Panc1 (cell line): ENCODE measurements at regions not wholly inside any gene's neighbourhood (a gene's known extent, or its start where the extent isn't known, plus 50 kb on each side); places are given as distances from the start of the nearest gene placed in this dataset.

Source experiments
- ATAC-seq: fragments of 200-7000 bp; cut with Tn5 transposase; 2 replicates; pipeline ENCODE4 v1.9.1; 2020; ENCODE audit warnings: mild to moderate bottlenecking, moderate library complexity
- BruUV-seq: library from RNA; stranded (reverse); fragments of 400-500 nt; replicated peaks from 2 replicates; lab custom pipeline; 2021; lab: Mats Ljungman, UMichigan
- CTCF ChIA-PET: fragments of 300-600 bp; sonication (Branson Sonifier 250); formaldehyde crosslinking; loops from one replicate; lab custom pipeline; 2022; ENCODE audit warnings: antibody characterized with exemption; lab: Charles Lee
- POLR2A ChIA-PET: fragments of 300-600 bp; sonication (Branson Sonifier 250); formaldehyde crosslinking; loops from one replicate; lab custom pipeline; 2022; ENCODE audit warnings: antibody characterized with exemption; lab: Charles Lee
- DNase-seq: peaks from one replicate; pipeline ENCODE4 v3.0.0-alpha.2; 2010; ENCODE audit warnings: low read depth, low spot score
- H3K27ac ChIP-seq: 2 replicates; pipeline ENCODE4 v1.5.1; 2011; ENCODE audit warnings: mild to moderate bottlenecking, low read length, inconsistent platforms
- H3K27me3 ChIP-seq: fragments of 200-500 bp; sonication (Bioruptor generic); 2 replicates; pipeline ENCODE4 v1.6.0; 2014; ENCODE audit warnings: low read length, inconsistent platforms; ENCODE audit not compliant: control insufficient read depth, insufficient read depth
- H3K36me3 ChIP-seq: fragments of 200-500 bp; sonication (Bioruptor generic); 2 replicates; pipeline ENCODE4 v1.5.1; 2014; ENCODE audit warnings: inconsistent platforms, mild to moderate bottlenecking, low read length, moderate library complexity; ENCODE audit not compliant: control insufficient read depth, insufficient read depth
- H3K4me1 ChIP-seq: 2 replicates; pipeline ENCODE4 v1.5.1; 2011; ENCODE audit warnings: inconsistent platforms, mild to moderate bottlenecking, low read length, moderate library complexity; ENCODE audit not compliant: control insufficient read depth, insufficient read depth
- H3K4me3 ChIP-seq, 2 experiments: 2 replicates each; pipeline ENCODE4 v1.5.1; 2011 to 2012; ENCODE audit warnings: low read depth in 2 of 2, low read length in 2 of 2, mild to moderate bottlenecking in 2 of 2, inconsistent platforms in 1 of 2, moderate library complexity in 1 of 2
- H3K9me3 ChIP-seq: fragments of 200-500 bp; sonication (Bioruptor generic); 2 replicates; pipeline ENCODE4 v1.5.1; 2014; ENCODE audit warnings: low read depth, mild to moderate bottlenecking, inconsistent platforms, low read length, moderate library complexity; ENCODE audit not compliant: control insufficient read depth, insufficient read depth
- CTCF ChIP-seq: fragments of 450-650 bp; IDR thresholded peaks from 2 replicates; pipeline ENCODE4 v1.5.1; 2017; ENCODE audit warnings: mild to moderate bottlenecking
- POLR2AphosphoS5 ChIP-seq: IDR thresholded peaks from 2 replicates; pipeline ENCODE4 v1.6.1; 2012; ENCODE audit warnings: mild to moderate bottlenecking, low read depth, low read length, moderate library complexity
- SIN3A ChIP-seq: IDR thresholded peaks from 2 replicates; pipeline ENCODE4 v1.6.1; 2012; ENCODE audit warnings: low read depth, mild to moderate bottlenecking, low read length, moderate library complexity, borderline replicate concordance; ENCODE audit not compliant: insufficient read depth
- TCF7L2 ChIP-seq: IDR thresholded peaks from 2 replicates; pipeline ENCODE4 v1.6.1; 2011; ENCODE audit warnings: mild to moderate bottlenecking, low read depth, low read length, inconsistent platforms
- in situ Hi-C: cut with HindIII; loops from 2 replicates; pipeline ENCODE4 v1.10.0; 2016; ENCODE audit warnings: low sequenced_read_pairs, low pct_unique_long_range_greater_than_20kb
- intact Hi-C: fragments of 100-400 bp; cut with micrococcal nuclease; formaldehyde crosslinking; loops from one replicate; pipeline ENCODE4 v1.10.0; 2022; ENCODE audit not compliant: unreplicated experiment
- TF ChIP-seq, protein P1 (sequence below), 2 experiments: IDR thresholded peaks; 2 replicates each; pipeline ENCODE4 v1.6.1; 2011 to 2012; ENCODE audit warnings: low read depth in 2 of 2, control low read depth in 1 of 2, low read length in 1 of 2, mild to moderate bottlenecking in 1 of 2, moderate library complexity in 1 of 2; ENCODE audit not compliant: insufficient read depth in 1 of 2

- TF ChIP-seq, protein P1, sequence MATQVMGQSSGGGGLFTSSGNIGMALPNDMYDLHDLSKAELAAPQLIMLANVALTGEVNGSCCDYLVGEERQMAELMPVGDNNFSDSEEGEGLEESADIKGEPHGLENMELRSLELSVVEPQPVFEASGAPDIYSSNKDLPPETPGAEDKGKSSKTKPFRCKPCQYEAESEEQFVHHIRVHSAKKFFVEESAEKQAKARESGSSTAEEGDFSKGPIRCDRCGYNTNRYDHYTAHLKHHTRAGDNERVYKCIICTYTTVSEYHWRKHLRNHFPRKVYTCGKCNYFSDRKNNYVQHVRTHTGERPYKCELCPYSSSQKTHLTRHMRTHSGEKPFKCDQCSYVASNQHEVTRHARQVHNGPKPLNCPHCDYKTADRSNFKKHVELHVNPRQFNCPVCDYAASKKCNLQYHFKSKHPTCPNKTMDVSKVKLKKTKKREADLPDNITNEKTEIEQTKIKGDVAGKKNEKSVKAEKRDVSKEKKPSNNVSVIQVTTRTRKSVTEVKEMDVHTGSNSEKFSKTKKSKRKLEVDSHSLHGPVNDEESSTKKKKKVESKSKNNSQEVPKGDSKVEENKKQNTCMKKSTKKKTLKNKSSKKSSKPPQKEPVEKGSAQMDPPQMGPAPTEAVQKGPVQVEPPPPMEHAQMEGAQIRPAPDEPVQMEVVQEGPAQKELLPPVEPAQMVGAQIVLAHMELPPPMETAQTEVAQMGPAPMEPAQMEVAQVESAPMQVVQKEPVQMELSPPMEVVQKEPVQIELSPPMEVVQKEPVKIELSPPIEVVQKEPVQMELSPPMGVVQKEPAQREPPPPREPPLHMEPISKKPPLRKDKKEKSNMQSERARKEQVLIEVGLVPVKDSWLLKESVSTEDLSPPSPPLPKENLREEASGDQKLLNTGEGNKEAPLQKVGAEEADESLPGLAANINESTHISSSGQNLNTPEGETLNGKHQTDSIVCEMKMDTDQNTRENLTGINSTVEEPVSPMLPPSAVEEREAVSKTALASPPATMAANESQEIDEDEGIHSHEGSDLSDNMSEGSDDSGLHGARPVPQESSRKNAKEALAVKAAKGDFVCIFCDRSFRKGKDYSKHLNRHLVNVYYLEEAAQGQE (IDR thresholded peaks at IDR 0.05; ENCODE audit: insufficient read depth in 1 of 2, low read depth in 2 of 2, low read length in 1 of 2): peak in 1 of 2 experiments; percentile 2; a peak in 1 of 4 replicates
- TF ChIP-seq CTCF (no peak), TCF7L2 (0 out of 2 replicates have a peak, but pooled peaks have one; percentile 55), POLR2AphosphoS5 (no peak), SIN3A (no peak)
- intact Hi-C loops: no loop called here
Measured at GRCh38 chr2:234179031-234179363, 128.5 kb downstream of the SPP2 start.

GRCh38 chr2:234178330-234179030 lies 128.0 kb downstream of the SPP2 start:
- DNase-seq (no peak), ATAC-seq (peak; percentile 96)
- intact Hi-C loops (no loop called here), in situ Hi-C loops (no loop called here)
- Histone ChIP-seq H3K4me1 (peaks cover 42% of the 10 kb centered on the region), H3K27ac (peak overlapping the region; percentile 85), H3K36me3 (no peaks in the 10 kb centered on the region), H3K9me3 (peaks cover 6% of the 10 kb centered on the region; the same call in 1 of the 2 replicates), H3K27me3 (no peaks in the 10 kb centered on the region), H3K4me3 (peak overlapping the region; percentile 5 to 42; a peak in 3 of 4 replicates)
- CTCF ChIA-PET: interaction anchor here (0.6 kb wide), 1 partner anchor 276 kb away, joined by 3 read pairs; no protein-coding TSS in a partner anchor
- peak; percentile 51; the same call in 1 of the 2 replicates for TF ChIP-seq POLR2AphosphoS5
- TF ChIP-seq, protein P1 (IDR thresholded peaks at IDR 0.05; ENCODE audit: insufficient read depth in 1 of 2, low read depth in 2 of 2, low read length in 1 of 2): peak; percentile 95 to 97
- TF ChIP-seq CTCF: no peak; the same call in 1 of the 2 replicates
- TF ChIP-seq TCF7L2: peak; percentile 96
- TF ChIP-seq SIN3A: 0 out of 2 replicates have a peak, but pooled peaks have one; percentile 51
- no TSS peak for BruUV-seq
- POLR2A ChIA-PET: interaction anchor here (1.0 kb wide), 1 partner anchor 10 kb away, joined by 7 read pairs; no protein-coding TSS in a partner anchor

More at GRCh38 chr2:234179031-234179363, 128.5 kb downstream of the SPP2 start:
- DNase-seq (peak; percentile 33), ATAC-seq (peak; percentile 70)
- peak overlapping the region in 1 of 2 experiments; percentile 42; a peak in 2 of 4 replicates for H3K4me3 ChIP-seq
- POLR2A ChIA-PET: no interaction called here
- peaks cover 42% of the 10 kb centered on the region for H3K4me1 ChIP-seq
- no peaks in the 10 kb centered on the region for H3K36me3 ChIP-seq
- in situ Hi-C loops: no loop called here
- H3K9me3 ChIP-seq: peaks cover 6% of the 10 kb centered on the region; the same call in 1 of the 2 replicates
- CTCF ChIA-PET: interaction anchor here (0.6 kb wide), 1 partner anchor 276 kb away, joined by 3 read pairs; no protein-coding TSS in a partner anchor
- no TSS peak for BruUV-seq
- H3K27me3 ChIP-seq: no peaks in the 10 kb centered on the region
- H3K27ac ChIP-seq: peak overlapping the region; percentile 85
